ENCODE measurements at regions not wholly inside any gene's neighbourhood (a gene's known extent, or its start where the extent isn't known, plus 50 kb on each side); places are given as distances from the start of the nearest gene placed in this dataset.

DNA sequence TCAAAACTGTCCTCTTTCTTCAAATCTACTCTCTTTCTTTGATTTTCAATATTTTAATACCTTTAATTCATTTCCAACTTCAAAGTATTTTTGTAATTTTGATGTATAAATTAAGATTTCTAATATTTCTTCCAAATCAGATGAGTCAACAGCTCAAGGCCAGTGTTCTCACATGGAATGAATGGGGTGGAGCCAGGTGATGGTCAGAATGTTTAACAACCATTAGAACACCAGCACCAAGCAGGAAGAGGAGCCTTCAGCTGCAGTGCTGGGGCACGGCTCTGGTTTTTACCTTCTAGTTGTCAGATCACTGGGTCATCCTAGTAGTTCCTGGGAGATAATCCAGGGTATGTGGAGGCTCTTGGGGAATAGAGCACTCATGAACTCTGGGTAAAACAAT is 494.5 kb upstream of the PDZRN3 start:
- DNase-seq, result no peak
- TF ChIP-seq POLR2AphosphoS5 (IDR thresholded peaks at IDR 0.05) (no peak), POLR2A (IDR thresholded peaks at IDR 0.05) (no peak)
- TF ChIP-seq, protein P1, sequence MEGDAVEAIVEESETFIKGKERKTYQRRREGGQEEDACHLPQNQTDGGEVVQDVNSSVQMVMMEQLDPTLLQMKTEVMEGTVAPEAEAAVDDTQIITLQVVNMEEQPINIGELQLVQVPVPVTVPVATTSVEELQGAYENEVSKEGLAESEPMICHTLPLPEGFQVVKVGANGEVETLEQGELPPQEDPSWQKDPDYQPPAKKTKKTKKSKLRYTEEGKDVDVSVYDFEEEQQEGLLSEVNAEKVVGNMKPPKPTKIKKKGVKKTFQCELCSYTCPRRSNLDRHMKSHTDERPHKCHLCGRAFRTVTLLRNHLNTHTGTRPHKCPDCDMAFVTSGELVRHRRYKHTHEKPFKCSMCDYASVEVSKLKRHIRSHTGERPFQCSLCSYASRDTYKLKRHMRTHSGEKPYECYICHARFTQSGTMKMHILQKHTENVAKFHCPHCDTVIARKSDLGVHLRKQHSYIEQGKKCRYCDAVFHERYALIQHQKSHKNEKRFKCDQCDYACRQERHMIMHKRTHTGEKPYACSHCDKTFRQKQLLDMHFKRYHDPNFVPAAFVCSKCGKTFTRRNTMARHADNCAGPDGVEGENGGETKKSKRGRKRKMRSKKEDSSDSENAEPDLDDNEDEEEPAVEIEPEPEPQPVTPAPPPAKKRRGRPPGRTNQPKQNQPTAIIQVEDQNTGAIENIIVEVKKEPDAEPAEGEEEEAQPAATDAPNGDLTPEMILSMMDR (IDR thresholded peaks at IDR 0.05 in 8 of 11, conservative IDR thresholded peaks at IDR 0.05 in 3 of 11), result no peak
- no peak overlapping the region for H3K27ac ChIP-seq
- peaks cover 0 to 29% (median 9%) of the 10 kb centered on the region in 8 donors for H3K9me3 ChIP-seq
- H3K36me3 ChIP-seq, result no peaks in the 10 kb centered on the region
- 55 to 87% (median 79%) methylated on average over 1 of the region's 1 CpG for WGBS, 5 donors
- intact Hi-C loops (cut with DNase I; ENCODE audit: low total_unique reads), result no loop called here
- no peaks in the 10 kb centered on the region for H3K27me3 ChIP-seq (replicated peaks in 1 of 7)
- no peaks in the 10 kb centered on the region for H3K4me1 ChIP-seq
- no peak overlapping the region for H3K4me3 ChIP-seq

DNA sequence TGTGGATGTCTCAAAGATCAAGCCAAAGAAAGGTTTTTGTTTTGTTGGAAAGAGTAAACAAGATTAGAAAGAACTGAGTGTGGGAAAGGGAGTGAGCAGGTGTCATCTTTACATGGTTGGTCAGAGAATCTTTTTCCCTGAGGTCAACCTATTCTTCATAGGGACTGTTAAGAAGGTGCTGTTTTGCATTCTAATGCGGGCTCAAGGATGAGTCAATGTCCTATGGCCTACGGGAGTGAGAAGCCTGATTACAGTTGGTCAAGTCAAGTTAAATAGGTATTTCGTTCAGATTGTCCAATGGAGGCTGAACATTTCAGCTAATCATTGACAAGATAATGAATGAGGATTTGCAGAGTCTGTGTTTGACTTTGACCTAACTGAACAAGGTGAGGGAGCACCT is 491.2 kb upstream of the PDZRN3 start:
- Histone ChIP-seq H3K4me1 (no peaks in the 10 kb centered on the region), H3K27ac (no peak overlapping the region), H3K27me3 (replicated peaks in 1 of 7) (no peaks in the 10 kb centered on the region), H3K36me3 (no peaks in the 10 kb centered on the region), H3K9me3 (peaks cover 0 to 16% (median 2%) of the 10 kb centered on the region in 8 donors), H3K4me3 (no peak overlapping the region)
- 74 to 85% (median 76%) methylated on average over 3 of the region's 3 CpGs for whole genome bisulfite sequencing, 5 donors
- DNase-seq, result no peak
- TF ChIP-seq, protein P1 (IDR thresholded peaks at IDR 0.05 in 8 of 11, conservative IDR thresholded peaks at IDR 0.05 in 3 of 11), result no peak
- no peak for TF ChIP-seq POLR2AphosphoS5 (IDR thresholded peaks at IDR 0.05)
- no peak for TF ChIP-seq POLR2A (IDR thresholded peaks at IDR 0.05)
- intact Hi-C loops (cut with DNase I; ENCODE audit: low total_unique reads), result no loop called here

DNA sequence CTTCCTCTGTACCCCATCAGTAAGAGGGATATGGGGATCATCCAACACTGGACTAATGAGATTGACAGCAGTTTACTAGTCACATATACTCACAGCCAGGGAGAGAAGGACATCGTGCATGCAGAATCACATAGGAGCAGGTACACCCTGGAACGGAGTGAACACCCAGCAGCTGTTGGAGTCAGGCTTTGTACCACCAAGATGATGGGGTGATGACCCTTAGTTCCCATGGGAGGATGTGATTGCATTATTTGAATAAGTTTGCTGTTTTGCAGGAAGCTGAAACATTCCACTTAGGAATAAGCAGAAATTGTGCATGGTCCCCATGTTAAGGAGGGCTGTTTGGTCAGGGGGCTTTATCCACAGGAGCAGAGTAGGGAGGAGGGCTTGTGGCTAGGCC is 482.7 kb upstream of the PDZRN3 start:
- Histone ChIP-seq H3K27me3 (replicated peaks in 1 of 7) (no peaks in the 10 kb centered on the region), H3K27ac (no peak overlapping the region), H3K4me3 (no peak overlapping the region), H3K9me3 (no peaks in the 10 kb centered on the region), H3K4me1 (no peaks in the 10 kb centered on the region), H3K36me3 (no peaks in the 10 kb centered on the region)
- WGBS, 5 donors, result 55 to 80% (median 71%) methylated on average over 2 of the region's 2 CpGs
- TF ChIP-seq POLR2A (IDR thresholded peaks at IDR 0.05) (no peak), POLR2AphosphoS5 (IDR thresholded peaks at IDR 0.05) (no peak)
- TF ChIP-seq, protein P1 (IDR thresholded peaks at IDR 0.05 in 8 of 11, conservative IDR thresholded peaks at IDR 0.05 in 3 of 11), result no peak
- DNase-seq, result no peak
- intact Hi-C loops (cut with DNase I; ENCODE audit: low total_unique reads), result no loop called here

DNA sequence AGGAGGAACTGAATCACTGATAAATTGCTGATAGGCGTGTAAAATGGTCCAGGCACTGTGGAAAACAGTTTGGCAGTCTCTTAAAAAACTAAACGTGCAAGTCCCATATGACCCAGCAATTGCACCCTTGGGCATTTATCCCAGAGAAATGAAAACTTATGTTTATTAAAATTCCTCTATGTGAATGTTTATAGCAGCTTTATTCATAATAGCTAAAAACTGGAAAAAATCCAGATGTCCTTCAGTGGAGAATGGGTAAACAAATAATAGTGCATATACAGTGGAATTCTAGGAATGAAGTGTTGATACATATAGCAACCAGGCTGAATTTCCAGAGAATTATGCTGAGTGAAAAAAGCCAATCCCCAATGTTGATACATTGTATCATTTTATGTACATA is 482.2 kb upstream of the PDZRN3 start:
- intact Hi-C loops (cut with DNase I; ENCODE audit: low total_unique reads), result no loop called here
- 57 to 74% (median 60%) methylated on average over 2 of the region's 2 CpGs for whole genome bisulfite sequencing, 5 donors
- Histone ChIP-seq H3K4me3 (no peak overlapping the region), H3K9me3 (no peaks in the 10 kb centered on the region), H3K4me1 (no peaks in the 10 kb centered on the region), H3K27ac (no peak overlapping the region), H3K27me3 (replicated peaks in 1 of 7) (no peaks in the 10 kb centered on the region), H3K36me3 (no peaks in the 10 kb centered on the region)
- DNase-seq, result no peak
- no peak for TF ChIP-seq POLR2AphosphoS5 (IDR thresholded peaks at IDR 0.05)
- TF ChIP-seq, protein P1 (IDR thresholded peaks at IDR 0.05 in 8 of 11, conservative IDR thresholded peaks at IDR 0.05 in 3 of 11), result no peak
- no peak for TF ChIP-seq POLR2A (IDR thresholded peaks at IDR 0.05)
